CD4-positive, alpha-beta T cell (primary cell): ENCODE measurements at regions not wholly inside any gene's neighbourhood (a gene's known extent, or its start where the extent isn't known, plus 50 kb on each side); places are given as distances from the start of the nearest gene placed in this dataset.

Experiments used
- ATAC-seq: fragments of 200-7000 bp; cut with Tn5 transposase; one replicate; pipeline ENCODE4 v1.10.0; 2022; ENCODE audit warnings: mild to moderate bottlenecking; ENCODE audit not compliant: poor library complexity
- CTCF ChIA-PET: fragments of 350-600 bp; sonication (Branson Sonifier 250); formaldehyde crosslinking; loops from one replicate; lab custom pipeline; 2021; ENCODE audit warnings: antibody characterized with exemption, inconsistent platforms; lab: Charles Lee
- POLR2A ChIA-PET: fragments of 350-600 bp; sonication (Branson Sonifier 250); formaldehyde crosslinking; loops from one replicate; lab custom pipeline; 2021; ENCODE audit warnings: antibody characterized with exemption, inconsistent platforms; lab: Charles Lee
- DNase-seq, 14 experiments: peaks; one replicate each; pipeline ENCODE4 v3.0.0-alpha.2; 2013 to 2020; ENCODE audit warnings: mixed read lengths in 2 of 14
- H3K27ac ChIP-seq, 2 donors: one replicate each; pipeline versions ENCODE4 v1.5.1 to v1.7.0; 2013; ENCODE audit warnings: low read length in 2 of 2, low read depth in 1 of 2, mild to moderate bottlenecking in 1 of 2
- H3K27me3 ChIP-seq, 2 experiments: 1 replicate in 1 of 2; 2 replicates in 1 of 2; pipeline versions ENCODE4 v1.6.1 to v1.7.0; 2013; ENCODE audit warnings: low read length in 2 of 2, control low read depth in 1 of 2, mild to moderate bottlenecking in 1 of 2, moderate library complexity in 1 of 2; ENCODE audit not compliant: insufficient read depth in 2 of 2, control insufficient read depth in 1 of 2
- H3K36me3 ChIP-seq: one replicate; pipeline ENCODE4 v1.6.1; 2013; ENCODE audit warnings: low read length, control low read depth; ENCODE audit not compliant: insufficient read depth
- H3K4me1 ChIP-seq: one replicate; pipeline ENCODE4 v1.6.1; 2013; ENCODE audit warnings: low read length, control low read depth; ENCODE audit not compliant: insufficient read depth
- H3K4me3 ChIP-seq: one replicate; pipeline ENCODE4 v1.5.1; 2013; ENCODE audit warnings: mild to moderate bottlenecking, low read length, moderate library complexity
- H3K9me3 ChIP-seq, 2 experiments: 1 replicate in 1 of 2; 2 replicates in 1 of 2; pipeline versions ENCODE4 v1.6.1 to v1.7.0; 2013; ENCODE audit warnings: low read length in 2 of 2, mild to moderate bottlenecking in 2 of 2, control low read depth in 1 of 2, moderate library complexity in 1 of 2; ENCODE audit not compliant: control insufficient read depth in 1 of 2, insufficient read depth in 1 of 2
- H3K27ac Mint-ChIP-seq: one replicate; pipeline ENCODE4 v1.8.0; 2020; ENCODE audit warnings: mixed read lengths
- H3K27me3 Mint-ChIP-seq: one replicate; pipeline ENCODE4 v1.8.0; 2021; ENCODE audit warnings: mixed read lengths
- H3K36me3 Mint-ChIP-seq: one replicate; pipeline ENCODE4 v1.8.0; 2021; ENCODE audit warnings: low read depth, mixed read lengths
- H3K4me1 Mint-ChIP-seq: one replicate; pipeline ENCODE4 v1.8.0; 2021; ENCODE audit warnings: low read depth, mixed read lengths
- H3K4me3 Mint-ChIP-seq: one replicate; pipeline ENCODE4 v1.8.0; 2020; ENCODE audit warnings: mild to moderate bottlenecking, mixed read lengths
- H3K9me3 Mint-ChIP-seq: one replicate; pipeline ENCODE4 v1.8.0; 2020; ENCODE audit warnings: mixed read lengths
- CTCF ChIP-seq: fragments of 200-600 bp; IDR thresholded peaks from one replicate; pipeline ENCODE4 v1.8.0; 2022; ENCODE audit warnings: antibody characterized with exemption, mild to moderate bottlenecking
- intact Hi-C, 2 experiments: fragments of 100-400 bp; cut with DNase I in 1 of 2; cut with micrococcal nuclease in 1 of 2; formaldehyde crosslinking; loops; one replicate each; pipeline versions ENCODE4 v1.15.1 to v1.9.0; 2023 to 2025; cut with DNase I, micrococcal nuclease

- Mint-ChIP-seq H3K9me3 (no peaks in the 10 kb centered on the region), H3K36me3 (no peaks in the 10 kb centered on the region), H3K27me3 (peaks cover 19% of the 10 kb centered on the region), H3K4me3 (no peak overlapping the region), H3K27ac (no peak overlapping the region), H3K4me1 (no peaks in the 10 kb centered on the region)
- ChIA-PET CTCF (no interaction called here), POLR2A (interaction anchor here (0.6 kb wide), 1 partner anchor 9 kb away, joined by 3 read pairs; no protein-coding TSS in a partner anchor)
- Histone ChIP-seq H3K9me3 (no peaks in the 10 kb centered on the region), H3K4me1 (no peaks in the 10 kb centered on the region), H3K36me3 (no peaks in the 10 kb centered on the region), H3K27ac (no peak overlapping the region), H3K27me3 (peaks cover 0 to 2% of the 10 kb centered on the region in 2 experiments), H3K4me3 (no peak overlapping the region)
- intact Hi-C loops = no loop called here
- ATAC-seq = no peak
- TF ChIP-seq CTCF = no peak
- DNase-seq = no peak
These were observed 92.3 kb downstream of the PRLHR start for GRCh38 chr10:118503192-118503591.

DNA sequence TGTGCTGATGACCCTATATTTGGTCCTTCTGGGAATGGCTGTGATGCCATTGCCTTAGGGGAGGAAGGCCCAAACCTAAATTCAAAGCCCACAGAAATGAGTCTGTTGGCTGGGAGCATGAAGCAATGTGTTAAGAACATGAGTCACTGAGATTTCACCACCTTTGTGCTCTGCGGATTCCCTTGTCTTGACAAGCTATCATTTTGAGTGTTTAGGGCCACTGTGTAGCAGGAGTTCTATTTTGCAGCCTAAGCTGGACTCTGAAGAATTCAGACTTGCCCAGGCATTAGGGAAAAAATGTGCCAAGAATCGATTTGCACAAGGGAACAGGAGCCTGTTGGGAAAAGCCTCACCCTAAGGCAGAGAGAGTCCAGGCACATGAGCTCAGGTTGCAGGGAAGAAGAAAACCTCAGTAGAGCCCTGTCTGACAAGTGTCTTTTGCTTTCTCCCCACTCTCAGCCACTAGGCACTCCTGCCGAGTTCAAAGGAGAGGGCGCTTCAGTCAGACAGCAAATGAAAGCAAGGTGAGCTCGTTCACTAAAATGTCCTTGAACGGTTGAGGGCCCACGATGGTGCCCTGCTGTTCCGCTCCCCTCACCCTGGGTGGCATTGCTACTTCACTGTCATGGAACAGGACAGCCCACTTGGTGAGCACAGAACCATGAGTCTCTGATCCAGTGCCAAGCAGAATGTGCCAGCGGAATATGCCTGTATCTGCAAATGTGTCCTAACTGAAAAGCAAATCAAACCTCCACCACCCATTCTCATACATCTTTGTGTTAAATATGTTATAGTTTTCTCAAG, 93.6 kb downstream of the PRLHR start:
- H3K4me3 ChIP-seq = no peak overlapping the region
- H3K4me1 Mint-ChIP-seq = no peaks in the 10 kb centered on the region
- no peaks in the 10 kb centered on the region for H3K36me3 Mint-ChIP-seq
- H3K27me3 ChIP-seq = peaks cover 0 to 2% of the 10 kb centered on the region in 2 experiments
- H3K9me3 ChIP-seq = no peaks in the 10 kb centered on the region
- H3K27me3 Mint-ChIP-seq = peaks cover 32% of the 10 kb centered on the region
- no peak for ATAC-seq
- no peak overlapping the region for H3K4me3 Mint-ChIP-seq
- CTCF ChIA-PET = no interaction called here
- intact Hi-C loops = no loop called here
- no peak overlapping the region for H3K27ac ChIP-seq
- POLR2A ChIA-PET = no interaction called here
- no peaks in the 10 kb centered on the region for H3K9me3 Mint-ChIP-seq
- H3K4me1 ChIP-seq = no peaks in the 10 kb centered on the region
- peak in 2 of 14 experiments; percentile 13 to 23 for DNase-seq
- H3K27ac Mint-ChIP-seq = no peak overlapping the region
- no peak for TF ChIP-seq CTCF
- no peaks in the 10 kb centered on the region for H3K36me3 ChIP-seq

GRCh38 chr10:118501171-118501570, 94.3 kb downstream of the PRLHR start:
- H3K27me3 ChIP-seq = peaks cover 4 to 6% of the 10 kb centered on the region in 2 experiments
- Mint-ChIP-seq H3K4me1 (no peaks in the 10 kb centered on the region), H3K4me3 (no peak overlapping the region), H3K9me3 (no peaks in the 10 kb centered on the region), H3K27me3 (peaks cover 39% of the 10 kb centered on the region), H3K27ac (no peak overlapping the region), H3K36me3 (no peaks in the 10 kb centered on the region)
- no peaks in the 10 kb centered on the region for H3K36me3 ChIP-seq
- no peak overlapping the region for H3K4me3 ChIP-seq
- CTCF ChIA-PET = no interaction called here
- ATAC-seq (no peak), DNase-seq (no peak)
- TF ChIP-seq CTCF = no peak
- intact Hi-C loops = no loop called here
- H3K9me3 ChIP-seq = no peaks in the 10 kb centered on the region
- no peaks in the 10 kb centered on the region for H3K4me1 ChIP-seq
- POLR2A ChIA-PET = no interaction called here
- H3K27ac ChIP-seq = no peak overlapping the region
